Panc1 (cell line): ENCODE measurements at regions not wholly inside any gene's neighbourhood (a gene's known extent, or its start where the extent isn't known, plus 50 kb on each side); places are given as distances from the start of the nearest gene placed in this dataset.

Source experiments
- ATAC-seq: fragments of 200-7000 bp; cut with Tn5 transposase; 2 replicates; pipeline ENCODE4 v1.9.1; 2020; ENCODE audit warnings: mild to moderate bottlenecking, moderate library complexity
- BruUV-seq: library from RNA; stranded (reverse); fragments of 400-500 nt; replicated peaks from 2 replicates; lab custom pipeline; 2021; lab: Mats Ljungman, UMichigan
- CTCF ChIA-PET: fragments of 300-600 bp; sonication (Branson Sonifier 250); formaldehyde crosslinking; loops from one replicate; lab custom pipeline; 2022; ENCODE audit warnings: antibody characterized with exemption; lab: Charles Lee
- POLR2A ChIA-PET: fragments of 300-600 bp; sonication (Branson Sonifier 250); formaldehyde crosslinking; loops from one replicate; lab custom pipeline; 2022; ENCODE audit warnings: antibody characterized with exemption; lab: Charles Lee
- DNase-seq: peaks from one replicate; pipeline ENCODE4 v3.0.0-alpha.2; 2010; ENCODE audit warnings: low read depth, low spot score
- H3K27ac ChIP-seq: 2 replicates; pipeline ENCODE4 v1.5.1; 2011; ENCODE audit warnings: mild to moderate bottlenecking, low read length, inconsistent platforms
- H3K27me3 ChIP-seq: fragments of 200-500 bp; sonication (Bioruptor generic); 2 replicates; pipeline ENCODE4 v1.6.0; 2014; ENCODE audit warnings: low read length, inconsistent platforms; ENCODE audit not compliant: control insufficient read depth, insufficient read depth
- H3K36me3 ChIP-seq: fragments of 200-500 bp; sonication (Bioruptor generic); 2 replicates; pipeline ENCODE4 v1.5.1; 2014; ENCODE audit warnings: inconsistent platforms, mild to moderate bottlenecking, low read length, moderate library complexity; ENCODE audit not compliant: control insufficient read depth, insufficient read depth
- H3K4me1 ChIP-seq: 2 replicates; pipeline ENCODE4 v1.5.1; 2011; ENCODE audit warnings: inconsistent platforms, mild to moderate bottlenecking, low read length, moderate library complexity; ENCODE audit not compliant: control insufficient read depth, insufficient read depth
- H3K4me3 ChIP-seq, 2 experiments: 2 replicates each; pipeline ENCODE4 v1.5.1; 2011 to 2012; ENCODE audit warnings: low read depth in 2 of 2, low read length in 2 of 2, mild to moderate bottlenecking in 2 of 2, inconsistent platforms in 1 of 2, moderate library complexity in 1 of 2
- H3K9me3 ChIP-seq: fragments of 200-500 bp; sonication (Bioruptor generic); 2 replicates; pipeline ENCODE4 v1.5.1; 2014; ENCODE audit warnings: low read depth, mild to moderate bottlenecking, inconsistent platforms, low read length, moderate library complexity; ENCODE audit not compliant: control insufficient read depth, insufficient read depth
- CTCF ChIP-seq: fragments of 450-650 bp; IDR thresholded peaks from 2 replicates; pipeline ENCODE4 v1.5.1; 2017; ENCODE audit warnings: mild to moderate bottlenecking
- POLR2AphosphoS5 ChIP-seq: IDR thresholded peaks from 2 replicates; pipeline ENCODE4 v1.6.1; 2012; ENCODE audit warnings: mild to moderate bottlenecking, low read depth, low read length, moderate library complexity
- SIN3A ChIP-seq: IDR thresholded peaks from 2 replicates; pipeline ENCODE4 v1.6.1; 2012; ENCODE audit warnings: low read depth, mild to moderate bottlenecking, low read length, moderate library complexity, borderline replicate concordance; ENCODE audit not compliant: insufficient read depth
- TCF7L2 ChIP-seq: IDR thresholded peaks from 2 replicates; pipeline ENCODE4 v1.6.1; 2011; ENCODE audit warnings: mild to moderate bottlenecking, low read depth, low read length, inconsistent platforms
- in situ Hi-C: cut with HindIII; loops from 2 replicates; pipeline ENCODE4 v1.10.0; 2016; ENCODE audit warnings: low sequenced_read_pairs, low pct_unique_long_range_greater_than_20kb
- intact Hi-C: fragments of 100-400 bp; cut with micrococcal nuclease; formaldehyde crosslinking; loops from one replicate; pipeline ENCODE4 v1.10.0; 2022; ENCODE audit not compliant: unreplicated experiment
- TF ChIP-seq, protein P1 (sequence below), 2 experiments: IDR thresholded peaks; 2 replicates each; pipeline ENCODE4 v1.6.1; 2011 to 2012; ENCODE audit warnings: low read depth in 2 of 2, control low read depth in 1 of 2, low read length in 1 of 2, mild to moderate bottlenecking in 1 of 2, moderate library complexity in 1 of 2; ENCODE audit not compliant: insufficient read depth in 1 of 2

DNA sequence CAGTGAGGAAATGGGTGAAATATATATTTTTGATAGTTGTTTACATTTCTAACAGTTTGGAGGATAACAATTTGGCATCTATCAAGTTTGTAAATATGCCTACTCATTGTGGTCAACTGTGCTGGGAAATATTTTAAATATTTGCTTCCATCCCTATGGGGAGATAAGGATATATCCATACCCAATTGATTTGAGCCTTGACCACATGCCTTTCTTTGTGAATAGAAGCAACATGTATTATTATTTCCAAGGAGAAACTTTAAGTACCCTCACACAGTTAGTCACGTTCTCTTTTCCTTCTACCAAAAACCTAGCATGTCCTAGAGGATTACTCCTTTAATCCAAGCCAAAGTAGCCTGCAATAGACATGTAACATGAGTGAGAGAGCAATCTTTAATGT, 245.4 kb upstream of the CBLB start:
- no peak for ATAC-seq

GRCh38 chr3:106114848-106115247, 246.0 kb upstream of the CBLB start:
- Histone ChIP-seq H3K9me3 (no peaks in the 10 kb centered on the region), H3K4me3 (no peak overlapping the region), H3K27ac (no peak overlapping the region), H3K36me3 (no peaks in the 10 kb centered on the region), H3K27me3 (no peaks in the 10 kb centered on the region), H3K4me1 (no peaks in the 10 kb centered on the region)
- POLR2A ChIA-PET: no interaction called here
- in situ Hi-C loops (no loop called here), intact Hi-C loops (no loop called here)
- no peak for TF ChIP-seq POLR2AphosphoS5
- TF ChIP-seq, protein P1, sequence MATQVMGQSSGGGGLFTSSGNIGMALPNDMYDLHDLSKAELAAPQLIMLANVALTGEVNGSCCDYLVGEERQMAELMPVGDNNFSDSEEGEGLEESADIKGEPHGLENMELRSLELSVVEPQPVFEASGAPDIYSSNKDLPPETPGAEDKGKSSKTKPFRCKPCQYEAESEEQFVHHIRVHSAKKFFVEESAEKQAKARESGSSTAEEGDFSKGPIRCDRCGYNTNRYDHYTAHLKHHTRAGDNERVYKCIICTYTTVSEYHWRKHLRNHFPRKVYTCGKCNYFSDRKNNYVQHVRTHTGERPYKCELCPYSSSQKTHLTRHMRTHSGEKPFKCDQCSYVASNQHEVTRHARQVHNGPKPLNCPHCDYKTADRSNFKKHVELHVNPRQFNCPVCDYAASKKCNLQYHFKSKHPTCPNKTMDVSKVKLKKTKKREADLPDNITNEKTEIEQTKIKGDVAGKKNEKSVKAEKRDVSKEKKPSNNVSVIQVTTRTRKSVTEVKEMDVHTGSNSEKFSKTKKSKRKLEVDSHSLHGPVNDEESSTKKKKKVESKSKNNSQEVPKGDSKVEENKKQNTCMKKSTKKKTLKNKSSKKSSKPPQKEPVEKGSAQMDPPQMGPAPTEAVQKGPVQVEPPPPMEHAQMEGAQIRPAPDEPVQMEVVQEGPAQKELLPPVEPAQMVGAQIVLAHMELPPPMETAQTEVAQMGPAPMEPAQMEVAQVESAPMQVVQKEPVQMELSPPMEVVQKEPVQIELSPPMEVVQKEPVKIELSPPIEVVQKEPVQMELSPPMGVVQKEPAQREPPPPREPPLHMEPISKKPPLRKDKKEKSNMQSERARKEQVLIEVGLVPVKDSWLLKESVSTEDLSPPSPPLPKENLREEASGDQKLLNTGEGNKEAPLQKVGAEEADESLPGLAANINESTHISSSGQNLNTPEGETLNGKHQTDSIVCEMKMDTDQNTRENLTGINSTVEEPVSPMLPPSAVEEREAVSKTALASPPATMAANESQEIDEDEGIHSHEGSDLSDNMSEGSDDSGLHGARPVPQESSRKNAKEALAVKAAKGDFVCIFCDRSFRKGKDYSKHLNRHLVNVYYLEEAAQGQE (IDR thresholded peaks at IDR 0.05; ENCODE audit: insufficient read depth in 1 of 2, low read depth in 2 of 2, low read length in 1 of 2): no peak
- TF ChIP-seq SIN3A: no peak
- TF ChIP-seq CTCF: no peak
- TF ChIP-seq TCF7L2: no peak
- CTCF ChIA-PET: no interaction called here
- DNase-seq (no peak), ATAC-seq (no peak)
- no TSS peak for BruUV-seq

More for the DNA sequence above, 245.4 kb upstream of the CBLB start:
- no peak for DNase-seq
- no peak for TF ChIP-seq TCF7L2
- no peaks in the 10 kb centered on the region for H3K4me1 ChIP-seq
- intact Hi-C loops: no loop called here
- no peaks in the 10 kb centered on the region for H3K9me3 ChIP-seq
- ChIA-PET POLR2A (no interaction called here), CTCF (no interaction called here)
- H3K36me3 ChIP-seq: no peaks in the 10 kb centered on the region
- no TSS peak for BruUV-seq
- H3K27me3 ChIP-seq: no peaks in the 10 kb centered on the region
- no peak overlapping the region for H3K4me3 ChIP-seq
- in situ Hi-C loops: no loop called here
- H3K27ac ChIP-seq: no peak overlapping the region

DNA sequence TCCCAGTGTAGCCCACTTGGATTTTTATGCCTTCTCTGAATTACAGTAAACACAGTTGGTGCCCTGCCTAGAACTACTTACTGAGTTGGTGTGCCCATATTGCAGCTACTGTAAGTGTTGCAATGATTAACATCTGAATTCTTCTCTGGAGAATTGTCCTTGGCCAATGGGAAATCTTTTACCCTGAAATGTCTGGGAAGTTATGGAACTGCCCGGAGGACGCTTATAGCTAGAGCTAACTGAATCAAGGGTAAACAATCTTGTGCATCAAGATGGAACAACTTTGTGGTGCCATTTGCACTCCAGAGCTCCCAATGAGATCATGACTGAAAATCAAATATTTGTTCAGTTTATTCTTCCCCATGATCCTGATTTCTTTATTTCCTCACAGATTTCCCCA, 246.7 kb upstream of the CBLB start:
- H3K9me3 ChIP-seq: no peaks in the 10 kb centered on the region
- ATAC-seq: no peak
- intact Hi-C loops (no loop called here), in situ Hi-C loops (no loop called here)
- H3K4me1 ChIP-seq: no peaks in the 10 kb centered on the region
- no peaks in the 10 kb centered on the region for H3K36me3 ChIP-seq
- H3K27ac ChIP-seq: no peak overlapping the region
- no peak for DNase-seq
- POLR2A ChIA-PET: no interaction called here
- BruUV-seq: no TSS peak
- H3K27me3 ChIP-seq: no peaks in the 10 kb centered on the region
- no peak overlapping the region for H3K4me3 ChIP-seq
- CTCF ChIA-PET: no interaction called here
- no peak for TF ChIP-seq SIN3A
